ENCODE measurements at regions not wholly inside any gene's neighbourhood (a gene's known extent, or its start where the extent isn't known, plus 50 kb on each side); places are given as distances from the start of the nearest gene placed in this dataset.
"Not testable (repeated sequence)": the region's sequence is repeated elsewhere in the genome, so short reads cannot be mapped to it uniquely, and the experiment has no call there.

DNA sequence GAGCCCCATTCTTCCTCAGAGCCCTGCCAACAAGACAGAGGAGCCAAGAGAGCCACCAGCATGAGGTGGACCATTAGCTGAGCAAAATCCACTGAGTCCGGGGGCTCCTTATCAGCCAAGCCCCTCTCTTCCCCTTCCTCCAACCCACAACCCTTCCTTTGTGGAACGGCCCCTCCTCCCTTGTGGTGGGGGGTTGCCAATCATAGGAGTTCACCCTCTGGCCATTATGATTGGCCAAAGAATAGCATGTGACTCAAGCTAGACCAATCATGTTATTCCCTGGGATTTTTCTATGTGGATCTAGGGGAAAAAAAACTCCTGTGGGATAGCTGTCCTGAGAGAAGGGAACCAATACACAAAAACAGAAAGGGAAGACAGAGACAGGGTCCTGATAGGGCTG lies 120.5 kb downstream of the C16orf95 start:
- no peak for DNase-seq

DNA sequence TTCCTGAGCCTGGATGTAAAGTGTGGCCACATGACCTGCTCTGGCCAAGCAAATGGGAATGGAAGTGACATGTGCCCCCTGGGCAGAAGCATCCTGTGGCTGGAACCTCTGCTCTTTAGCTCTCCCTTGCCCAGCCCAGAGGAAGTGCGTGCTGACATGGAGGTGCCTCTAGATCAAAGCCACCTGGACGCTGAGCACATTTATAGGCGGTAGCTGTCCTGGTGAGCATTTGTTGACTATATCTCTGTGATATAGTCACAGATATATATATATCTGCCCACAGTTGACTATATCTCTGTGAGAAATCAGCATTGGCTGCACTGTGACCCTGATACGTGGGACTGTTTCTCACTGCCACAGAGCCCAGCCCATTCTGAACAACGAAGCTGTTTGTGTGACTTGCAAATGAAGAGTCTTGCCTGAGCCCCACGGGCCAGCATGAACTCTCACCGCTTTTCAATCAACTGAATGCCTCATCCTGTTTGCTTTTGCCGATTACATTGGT lies 118.8 kb downstream of the C16orf95 start:
- no peak for DNase-seq

DNA sequence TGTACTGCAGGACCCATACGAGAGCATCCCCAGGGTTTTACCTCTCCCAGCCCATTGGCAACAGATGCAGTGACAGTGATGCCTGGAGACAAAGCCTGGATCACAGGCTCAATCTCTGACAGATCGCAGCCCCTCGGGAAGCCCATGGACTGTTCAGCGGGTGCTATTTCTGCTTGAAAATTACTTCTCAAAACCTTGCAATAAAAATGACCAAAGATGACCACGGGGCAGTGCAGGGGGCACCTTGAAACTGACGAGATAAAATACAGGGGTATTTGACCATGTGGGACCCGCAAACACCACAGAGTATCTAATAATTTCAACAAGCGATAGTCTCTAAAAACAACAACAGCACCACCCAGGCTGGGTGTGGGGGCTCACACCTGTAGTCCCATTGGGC lies 118.3 kb downstream of the C16orf95 start:
- DNase-seq: no peak

DNA sequence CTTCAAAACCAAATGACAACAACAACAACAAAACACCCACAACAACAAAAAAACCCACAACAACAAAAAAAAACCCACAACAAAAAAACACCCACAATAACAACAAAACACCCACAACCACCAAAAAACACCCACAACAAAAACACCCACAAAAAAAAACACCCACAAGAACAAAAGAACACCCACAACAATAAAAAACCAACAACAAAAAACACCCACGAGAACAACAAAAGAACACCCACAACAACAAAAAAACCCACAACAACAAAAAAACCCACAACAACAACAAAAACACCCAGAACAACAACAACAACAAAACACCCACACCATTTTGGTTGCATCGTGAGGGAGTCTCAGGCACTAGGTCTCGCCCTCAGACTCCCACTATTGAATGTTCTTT lies 117.8 kb downstream of the C16orf95 start:
- no peak for DNase-seq

DNA sequence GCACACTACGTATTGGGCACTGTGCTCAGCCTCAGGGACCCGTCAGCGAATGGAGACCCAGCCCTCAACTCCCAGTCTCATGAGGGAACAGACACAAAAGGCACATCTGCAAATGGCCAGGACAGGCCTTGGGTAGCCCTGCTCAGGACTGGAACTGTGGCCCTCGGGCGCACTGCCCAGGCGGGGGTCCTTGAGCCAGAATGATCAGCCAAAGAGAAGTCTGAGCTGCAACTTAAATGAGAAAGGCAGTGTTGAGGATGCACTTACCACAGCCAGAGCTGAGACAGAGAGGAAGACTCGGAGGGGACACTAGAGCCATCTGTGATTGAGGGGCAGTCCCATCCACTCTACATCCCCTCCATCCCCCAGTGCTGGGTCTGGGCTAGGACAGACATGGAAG lies 117.3 kb downstream of the C16orf95 start:
- no peak for DNase-seq

DNA sequence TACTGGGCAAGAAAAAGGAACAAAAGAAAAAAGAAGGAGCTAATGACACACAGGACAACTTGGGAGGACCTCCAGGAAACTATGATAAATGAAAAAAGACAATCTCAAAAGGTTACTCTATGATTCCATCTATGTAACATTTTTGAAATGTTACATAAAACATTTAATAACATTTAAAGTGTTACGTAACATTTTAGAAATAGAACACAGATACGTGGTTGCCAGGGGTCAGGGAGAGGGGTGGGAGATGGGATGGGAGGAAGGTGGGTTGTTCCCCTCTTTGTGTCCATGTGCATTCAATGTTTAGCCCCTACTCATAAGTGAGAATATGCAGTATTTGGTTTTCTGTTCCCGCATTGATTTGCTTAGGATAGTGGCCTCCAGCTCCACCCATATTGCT lies 116.6 kb downstream of the C16orf95 start:
- no peak for DNase-seq

DNA sequence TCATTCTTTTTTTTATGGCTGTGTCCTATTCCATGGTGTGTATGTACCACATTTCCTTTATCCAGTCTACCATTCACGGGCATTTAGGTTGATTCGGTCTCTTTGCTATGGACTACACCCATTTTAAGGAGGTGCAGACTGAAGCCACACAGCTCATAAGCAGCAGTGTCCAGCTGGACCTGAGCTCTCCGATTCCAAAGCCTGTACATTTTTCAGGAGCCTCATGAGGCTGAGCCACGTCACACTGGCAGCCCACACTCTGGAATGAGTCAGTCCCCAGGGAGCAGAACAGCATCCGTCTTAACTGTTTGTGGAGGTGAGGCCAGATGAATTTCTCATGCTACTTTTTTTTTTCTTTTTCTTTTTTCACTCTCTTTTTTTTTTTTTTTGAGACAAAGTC lies 116.1 kb downstream of the C16orf95 start:
- no peak for DNase-seq

DNA sequence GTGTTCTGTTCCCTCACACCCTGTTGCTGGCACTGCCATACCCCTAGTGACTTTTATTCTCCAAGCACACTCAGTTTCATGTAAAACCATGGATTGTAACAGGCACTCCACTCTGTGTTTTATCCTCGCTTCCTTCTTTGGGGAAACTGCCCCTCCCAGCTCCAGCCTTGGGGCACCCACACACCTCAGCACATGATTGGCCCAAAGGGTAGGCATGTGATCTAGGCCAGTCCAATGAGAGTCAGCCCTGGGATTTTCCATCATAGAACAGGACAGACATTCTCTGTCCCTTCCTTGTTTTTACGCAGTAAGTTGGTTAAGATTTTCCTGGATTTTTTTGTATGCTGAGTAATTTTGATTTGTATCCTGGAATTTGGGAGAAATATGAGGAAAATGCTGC lies 115.4 kb downstream of the C16orf95 start:
- DNase-seq: no peak

DNA sequence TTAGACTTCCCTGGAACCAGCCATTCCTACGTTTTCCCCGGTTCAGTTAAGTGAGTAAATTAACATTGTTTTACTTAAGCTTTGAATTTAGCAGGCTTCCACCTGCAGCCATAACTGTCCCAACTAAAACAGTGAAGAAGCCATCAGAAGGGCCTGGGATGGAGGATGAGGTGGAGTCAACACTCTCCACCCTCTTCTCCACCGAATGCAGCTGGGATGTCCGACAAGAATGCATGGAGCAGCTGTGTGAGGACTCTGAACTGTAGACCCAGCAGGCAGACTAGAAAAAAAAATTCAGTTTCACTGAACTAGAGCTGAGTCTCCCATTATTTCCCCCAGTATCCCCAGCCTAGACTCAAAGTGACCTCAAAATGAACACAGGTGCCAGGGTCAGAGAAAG lies 114.8 kb downstream of the C16orf95 start:
- DNase-seq: no peak

DNA sequence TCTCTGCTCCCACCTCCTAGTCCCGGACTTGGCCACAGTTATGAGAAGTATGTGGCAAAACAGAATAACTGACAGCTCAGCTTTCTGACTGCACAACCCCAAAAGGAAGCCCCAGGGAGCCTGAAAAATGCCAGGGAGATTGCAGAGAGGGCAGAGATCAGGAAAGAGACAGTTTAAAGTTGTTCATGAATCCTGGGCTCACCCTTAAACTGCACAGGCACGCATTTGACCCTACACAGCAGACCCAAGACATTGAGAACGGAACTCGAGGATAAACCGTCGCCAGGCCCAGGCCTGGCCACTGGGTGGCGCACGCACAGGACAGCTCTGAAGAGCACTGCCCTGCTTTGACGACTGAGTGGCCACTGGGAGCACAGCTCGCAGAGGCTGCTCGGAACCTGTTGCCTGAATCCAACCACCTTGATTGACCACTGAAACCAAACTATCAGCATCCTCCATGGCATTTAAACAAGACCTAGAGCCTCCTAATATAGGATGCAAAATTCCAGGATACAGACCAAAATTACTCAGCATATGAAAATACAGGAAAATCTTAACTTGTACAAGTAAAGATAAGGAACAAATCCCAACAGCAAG lies 114.0 kb downstream of the C16orf95 start:
- peak; percentile 30 for DNase-seq

DNA sequence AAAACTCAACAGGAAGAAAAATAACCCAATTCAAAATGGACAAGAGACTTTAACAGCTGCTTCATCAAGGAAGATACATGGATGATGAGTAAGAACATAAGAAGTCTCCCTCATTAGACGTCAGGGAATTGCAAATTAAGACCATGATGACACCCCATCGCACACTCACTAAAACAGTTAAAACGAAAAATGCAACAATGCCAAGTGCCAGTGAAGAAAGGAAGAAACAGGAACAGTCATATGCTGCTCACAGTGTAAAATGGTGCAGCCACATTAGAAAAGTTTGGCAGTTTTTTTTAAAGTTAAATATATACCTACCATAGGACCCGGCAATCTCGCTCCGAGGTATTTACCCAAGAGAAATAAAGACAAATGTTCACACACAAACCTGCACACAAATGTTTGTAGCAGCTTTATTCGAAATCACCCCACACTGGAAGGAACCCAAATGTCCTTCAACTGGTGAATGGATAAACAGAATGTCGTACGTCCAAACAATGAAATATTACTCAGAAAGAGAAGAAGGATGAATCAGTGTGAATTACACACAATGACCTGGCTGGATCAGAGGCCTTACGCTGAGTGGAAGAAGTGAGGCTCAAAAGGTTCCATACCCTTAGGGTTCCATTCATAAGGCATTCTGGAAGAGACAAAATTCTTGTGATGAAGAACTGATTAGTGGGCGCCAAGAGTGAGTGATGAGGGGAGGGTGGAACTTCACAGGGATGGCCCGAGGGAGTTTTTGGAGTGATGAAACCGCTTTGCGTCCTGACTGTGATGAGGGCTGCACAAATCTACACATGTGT lies 110.3 kb downstream of the C16orf95 start:
- DNase-seq: no peak

DNA sequence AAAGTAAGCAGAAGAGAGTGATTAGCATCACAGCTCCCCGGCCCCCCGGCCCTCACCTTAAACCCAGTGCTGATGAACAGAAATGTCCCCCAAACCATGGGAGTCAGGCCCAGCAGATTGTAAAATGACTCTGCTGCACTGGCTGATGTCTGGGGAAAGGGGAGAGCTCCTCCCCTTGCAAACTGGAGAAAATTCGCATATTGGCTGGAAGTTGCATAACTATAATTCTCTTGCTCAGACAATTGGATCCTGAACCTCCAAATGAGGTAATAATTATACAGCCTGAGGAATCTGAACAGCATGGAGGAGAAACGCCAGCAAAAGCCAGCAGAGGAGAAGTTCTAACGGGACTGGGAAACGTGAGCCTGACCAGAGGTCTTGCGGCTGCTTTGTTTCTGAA lies 109.7 kb downstream of the C16orf95 start:
- DNase-seq: no peak

DNA sequence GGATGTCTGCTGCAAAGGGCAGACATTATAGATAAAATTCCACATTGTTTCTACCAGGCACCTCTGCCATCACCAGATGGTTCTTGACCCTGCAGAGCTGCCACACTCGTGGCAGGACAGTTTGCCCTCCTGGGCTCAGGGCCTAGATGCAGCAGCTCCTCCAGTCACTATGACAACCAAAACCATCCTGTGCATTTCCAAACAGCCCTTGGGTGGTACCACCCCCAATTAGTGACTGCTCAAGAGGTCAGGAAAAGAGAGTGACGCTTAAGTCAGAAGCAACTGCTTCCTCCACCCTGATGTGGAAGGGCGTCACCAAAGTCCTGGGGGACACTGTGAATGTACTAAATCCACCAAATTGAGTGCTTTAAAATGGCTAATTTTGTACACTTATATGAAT lies 109.2 kb downstream of the C16orf95 start:
- DNase-seq: no peak

DNA sequence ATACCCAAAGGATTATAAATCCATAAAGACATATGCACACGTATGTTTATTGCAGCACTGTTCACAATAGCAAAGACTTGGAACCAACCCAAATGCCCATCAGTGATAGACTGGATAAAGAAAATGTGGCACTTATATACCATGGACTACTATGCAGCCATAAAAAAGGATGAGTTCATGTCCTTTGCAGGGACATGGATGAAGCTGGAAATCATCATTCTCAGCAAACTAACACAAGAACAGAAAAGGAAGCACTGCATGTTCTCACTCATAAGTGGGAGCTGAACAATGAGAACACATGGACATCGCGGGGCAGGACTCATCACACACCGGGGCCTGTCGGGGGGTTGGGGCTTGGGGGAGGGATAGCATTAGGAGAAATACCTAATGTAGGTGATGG lies 108.2 kb downstream of the C16orf95 start:
- not testable (repeated sequence) for DNase-seq

DNA sequence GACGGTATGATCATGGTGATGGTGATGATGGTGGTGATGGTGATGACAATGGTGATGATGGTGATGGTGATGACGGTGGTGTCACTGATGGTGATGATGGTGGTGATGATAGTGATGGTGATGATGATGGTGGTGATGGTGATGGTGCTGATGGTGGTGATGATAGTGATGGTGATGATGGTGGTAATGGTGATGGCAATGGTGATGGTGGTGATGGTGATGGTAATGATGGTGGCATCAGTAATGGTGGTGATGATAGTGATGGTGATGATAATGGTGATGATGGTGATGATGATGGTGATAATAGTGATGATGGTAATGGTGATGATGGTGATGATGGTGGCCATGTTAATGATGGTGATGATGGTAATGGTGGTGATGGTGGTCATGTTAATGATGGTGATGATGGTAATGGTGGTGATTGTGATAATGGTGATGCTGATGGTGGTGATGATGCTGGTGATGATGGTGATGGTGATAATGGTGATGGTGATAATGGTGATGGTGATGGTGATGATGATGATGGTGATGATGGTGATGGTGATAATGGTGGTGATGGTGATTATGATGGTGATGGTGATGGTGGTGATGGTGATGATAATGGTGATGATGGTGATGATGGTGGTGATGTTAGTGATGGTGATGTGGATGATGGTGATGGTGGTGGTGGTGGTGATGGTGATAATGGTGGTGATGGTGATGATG lies 107.2 kb downstream of the C16orf95 start:
- no peak for DNase-seq

DNA sequence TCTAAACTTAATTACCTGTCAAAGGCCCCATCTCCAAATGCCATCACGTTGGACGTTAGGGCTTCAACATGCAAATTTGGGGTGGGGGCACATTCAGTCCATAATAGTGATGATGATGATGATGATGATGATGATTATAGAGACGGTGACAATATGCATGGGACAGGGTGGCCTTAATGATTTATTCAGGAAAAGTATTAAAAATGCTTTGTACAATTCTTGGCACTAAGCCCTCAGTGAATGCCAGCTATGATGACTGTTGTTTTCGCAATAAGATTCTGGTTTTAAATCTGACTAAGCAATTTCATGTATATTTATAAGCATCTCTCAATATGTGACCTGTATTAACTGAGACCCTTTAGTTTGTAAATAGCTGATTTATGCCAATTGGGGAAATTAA lies 106.3 kb downstream of the C16orf95 start:
- DNase-seq: no peak

DNA sequence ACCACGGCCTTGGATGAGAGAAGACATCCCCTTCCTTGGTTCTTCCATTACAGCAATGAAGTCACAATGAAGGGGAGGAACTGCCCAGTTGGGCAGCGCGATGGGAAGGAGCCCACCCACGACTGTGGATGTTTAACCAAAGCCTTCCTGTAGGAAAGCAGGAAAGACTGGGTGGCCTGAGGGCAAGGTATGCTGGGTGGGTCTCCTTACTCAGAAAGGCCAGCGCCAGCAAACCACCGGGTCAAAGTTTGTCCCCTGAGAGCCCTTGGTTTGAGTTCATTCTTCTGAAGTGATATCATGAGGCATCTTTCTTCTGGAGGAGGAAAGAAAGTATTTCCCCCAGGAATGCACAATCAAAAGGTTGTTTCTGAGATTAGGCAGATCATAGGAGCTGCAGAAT lies 105.2 kb downstream of the C16orf95 start:
- DNase-seq: no peak

DNA sequence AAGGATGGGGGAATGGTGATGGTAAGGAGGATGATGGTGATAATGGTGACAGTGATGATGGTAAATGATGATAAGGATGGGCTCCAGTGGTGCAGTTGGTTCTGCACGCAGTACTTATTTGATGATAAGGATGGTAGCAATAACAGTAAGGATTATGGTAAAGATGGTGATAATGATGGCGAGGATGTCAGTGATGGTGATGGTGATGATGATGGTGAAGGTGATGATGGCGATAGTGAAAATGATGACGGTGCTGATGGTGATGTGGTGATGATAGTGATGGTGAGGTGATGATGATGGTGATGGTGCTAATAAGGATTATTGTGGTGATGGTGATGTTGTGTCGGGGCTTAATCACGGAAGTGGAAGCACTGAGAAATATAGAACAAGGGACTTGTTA lies 103.7 kb downstream of the C16orf95 start:
- DNase-seq: no peak

DNA sequence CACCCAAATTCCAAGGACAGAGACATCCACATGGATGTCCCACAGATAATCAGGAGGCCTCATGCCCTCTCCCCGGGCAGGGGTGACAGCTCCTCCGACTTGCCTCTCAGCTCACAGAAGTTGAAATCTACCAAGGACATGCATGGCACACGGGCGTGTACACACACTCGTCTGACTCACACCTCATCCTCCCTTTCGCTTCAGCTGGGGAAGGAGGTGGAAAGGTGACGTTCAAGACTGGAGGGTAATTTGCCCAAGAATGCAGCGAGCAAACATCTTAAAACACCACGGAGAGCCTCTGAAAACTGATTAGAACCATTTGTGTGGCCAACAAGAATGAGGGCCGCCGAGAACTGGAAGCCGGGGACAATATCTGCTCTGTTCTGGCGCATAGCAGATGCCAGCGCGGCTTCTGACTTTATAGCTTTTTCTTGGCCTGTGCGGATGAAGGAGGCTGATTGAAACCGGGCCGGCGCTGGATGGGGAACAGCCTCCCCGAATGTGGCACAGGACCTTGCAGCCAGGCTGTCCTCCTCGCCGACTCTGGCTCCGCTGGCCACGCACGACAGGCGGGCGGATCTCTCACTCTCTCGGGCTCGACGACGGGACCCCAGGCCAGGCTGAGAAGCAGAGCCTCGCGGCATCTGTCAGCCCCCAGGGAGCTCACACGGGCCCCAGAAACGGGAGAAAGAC lies 100.9 kb downstream of the C16orf95 start:
- no peak for DNase-seq

DNA sequence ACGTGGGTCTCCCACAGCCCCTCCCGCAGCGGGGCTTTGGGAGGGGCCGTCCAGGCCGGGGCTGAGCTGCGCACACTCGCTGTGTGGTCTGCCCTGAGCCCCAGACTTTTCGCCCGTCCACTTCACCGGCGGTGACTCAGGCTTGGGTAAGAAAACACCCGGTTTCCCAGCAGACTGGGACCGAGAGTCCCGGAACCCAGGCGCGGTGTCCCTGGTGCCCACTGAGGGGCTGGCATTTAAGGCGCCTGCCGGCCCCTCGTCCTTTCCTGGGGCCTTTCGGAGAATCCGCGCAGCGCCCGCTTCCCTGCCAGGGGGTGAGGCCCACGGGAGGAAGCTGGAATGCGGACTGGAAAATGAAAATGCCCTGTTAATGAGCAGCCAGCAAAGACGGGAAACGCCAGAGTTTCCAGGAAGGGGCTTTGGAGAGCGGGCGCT lies 100.3 kb downstream of the C16orf95 start:
- DNase-seq: no peak

DNA sequence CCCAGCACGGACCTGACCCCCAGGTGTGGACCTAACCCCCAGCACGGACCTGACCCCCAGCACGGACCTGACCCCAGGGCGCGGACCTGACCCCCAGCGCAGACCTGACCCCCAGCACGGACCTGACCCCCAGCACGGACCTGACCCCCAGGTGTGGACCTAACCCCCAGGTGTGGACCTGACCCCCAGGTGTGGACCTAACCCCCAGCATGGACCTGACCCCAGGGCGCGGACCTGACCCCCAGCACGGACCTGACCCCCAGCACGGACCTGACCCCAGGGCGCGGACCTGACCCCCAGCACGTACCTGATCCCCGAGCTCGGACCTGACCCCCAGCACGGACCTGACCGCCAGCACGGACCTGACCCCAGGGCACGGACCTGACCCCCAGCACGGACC lies 99.4 kb downstream of the C16orf95 start:
- DNase-seq: not testable (repeated sequence)

DNA sequence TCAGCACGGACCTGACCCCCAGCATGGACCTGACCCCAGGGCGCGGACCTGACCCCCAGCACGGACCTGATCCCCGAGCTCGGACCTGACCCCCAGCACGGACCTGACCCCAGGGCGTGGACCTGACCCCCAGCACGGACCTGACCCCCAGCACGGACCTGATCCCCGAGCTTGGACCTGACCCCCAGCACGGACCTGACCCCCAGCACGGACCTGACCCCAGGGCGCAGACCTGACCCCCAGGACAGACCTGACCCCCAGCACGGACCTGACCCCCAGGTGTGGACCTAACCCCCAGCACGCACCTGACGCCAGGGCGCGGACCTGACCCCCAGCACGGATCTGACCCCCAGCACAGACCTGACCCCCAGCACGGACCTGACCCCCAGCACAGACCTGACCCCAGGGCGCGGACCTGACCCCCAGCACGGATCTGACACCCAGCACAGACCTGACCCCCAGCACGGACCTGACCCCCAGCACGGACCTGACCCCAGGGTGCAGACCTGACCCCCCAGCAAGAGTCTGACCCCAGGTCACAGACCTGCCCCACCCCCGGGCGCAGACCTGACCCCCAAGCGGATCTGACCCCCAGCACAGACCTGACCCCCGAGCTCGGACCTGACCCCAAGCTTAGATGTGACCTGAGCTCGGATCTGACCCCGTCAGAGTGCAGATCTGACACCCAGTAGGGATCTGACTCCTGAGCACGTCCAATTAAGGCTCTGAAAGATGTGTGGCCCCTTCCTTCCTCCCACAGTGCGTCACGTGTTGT lies 98.7 kb downstream of the C16orf95 start:
- DNase-seq: no peak
